B cell (primary cell): ENCODE measurements at regions not wholly inside any gene's neighbourhood (a gene's known extent, or its start where the extent isn't known, plus 50 kb on each side); places are given as distances from the start of the nearest gene placed in this dataset.

Source experiments
- CTCF ChIP-seq: fragments of 200-600 bp; IDR thresholded peaks from one replicate; pipeline ENCODE4 v1.8.0; 2022; ENCODE audit warnings: antibody characterized with exemption, mild to moderate bottlenecking
- EZH2 ChIP-seq: IDR thresholded peaks from 2 replicates; pipeline ENCODE4 v1.6.1; 2012; ENCODE audit warnings: borderline replicate concordance, low read depth, mild to moderate bottlenecking, moderate library complexity, low read length; ENCODE audit not compliant: insufficient read depth, poor library complexity, severe bottlenecking

GRCh38 chr3:124512881-124513609 is 217.2 kb upstream of the UMPS start:
- TF ChIP-seq CTCF = no peak
- TF ChIP-seq EZH2 = no peak
